BJ (cell line): ENCODE measurements at regions not wholly inside any gene's neighbourhood (a gene's known extent, or its start where the extent isn't known, plus 50 kb on each side); places are given as distances from the start of the nearest gene placed in this dataset.
"Not testable (repeated sequence)": the region's sequence is repeated elsewhere in the genome, so short reads cannot be mapped to it uniquely, and the experiment has no call there.

Experiments
- CTCF ChIA-PET: fragments of 350-600 bp; formaldehyde crosslinking; extraction: SDS; loops from one replicate; lab custom pipeline; 2021; ENCODE audit warnings: antibody characterized with exemption, inconsistent platforms; lab: Yijun Ruan, JAX
- POLR2A ChIA-PET: fragments of 300-600 bp; sonication (Branson Sonifier 250); formaldehyde crosslinking; extraction: SDS; loops from one replicate; lab custom pipeline; 2021; ENCODE audit warnings: antibody characterized with exemption; lab: Charles Lee
- DNase-seq: peaks from one replicate; pipeline ENCODE4 v3.0.0-alpha.2; 2011; ENCODE audit warnings: low read depth
- H3K27me3 ChIP-seq: 2 replicates; pipeline ENCODE4 v1.6.0; 2011; ENCODE audit warnings: low read length; ENCODE audit not compliant: control insufficient read depth, insufficient read depth
- H3K36me3 ChIP-seq: 2 replicates; pipeline ENCODE4 v1.5.1; 2011; ENCODE audit warnings: low read length; ENCODE audit not compliant: control insufficient read depth, insufficient read depth
- H3K4me3 ChIP-seq: 2 replicates; pipeline ENCODE4 v1.5.1; 2011; ENCODE audit warnings: low read depth, mild to moderate bottlenecking, control low read depth, low read length
- TF ChIP-seq, protein P1 (sequence below): IDR thresholded peaks from 2 replicates; pipeline ENCODE4 v1.5.1; 2011; ENCODE audit warnings: low read depth, mild to moderate bottlenecking, control low read depth, inconsistent platforms, low read length, moderate library complexity; ENCODE audit not compliant: insufficient read depth

DNA sequence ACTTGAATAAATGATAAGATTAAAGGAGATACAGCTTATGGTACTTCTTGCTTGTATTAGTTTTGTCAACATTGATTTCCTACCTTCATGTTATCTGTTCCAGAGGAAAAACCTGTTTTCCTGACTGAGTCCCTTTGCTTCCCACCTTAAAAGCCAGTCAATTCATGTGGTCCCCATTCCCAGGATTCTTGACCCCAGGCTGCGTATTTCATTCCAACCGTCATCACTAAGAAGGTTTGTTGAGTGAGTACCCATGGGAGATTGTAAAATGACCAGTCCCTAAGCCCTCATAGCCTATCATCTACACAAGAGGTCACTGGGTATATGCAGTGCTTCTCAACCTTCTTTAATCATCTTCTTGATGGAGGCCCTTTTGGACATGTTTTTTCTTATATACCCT is 52.2 kb downstream of the BEX3 start:
- no peak for DNase-seq
- ChIA-PET POLR2A (no interaction called here), CTCF (no interaction called here)
- H3K27me3 ChIP-seq: no peaks in the 10 kb centered on the region
- TF ChIP-seq, protein P1, sequence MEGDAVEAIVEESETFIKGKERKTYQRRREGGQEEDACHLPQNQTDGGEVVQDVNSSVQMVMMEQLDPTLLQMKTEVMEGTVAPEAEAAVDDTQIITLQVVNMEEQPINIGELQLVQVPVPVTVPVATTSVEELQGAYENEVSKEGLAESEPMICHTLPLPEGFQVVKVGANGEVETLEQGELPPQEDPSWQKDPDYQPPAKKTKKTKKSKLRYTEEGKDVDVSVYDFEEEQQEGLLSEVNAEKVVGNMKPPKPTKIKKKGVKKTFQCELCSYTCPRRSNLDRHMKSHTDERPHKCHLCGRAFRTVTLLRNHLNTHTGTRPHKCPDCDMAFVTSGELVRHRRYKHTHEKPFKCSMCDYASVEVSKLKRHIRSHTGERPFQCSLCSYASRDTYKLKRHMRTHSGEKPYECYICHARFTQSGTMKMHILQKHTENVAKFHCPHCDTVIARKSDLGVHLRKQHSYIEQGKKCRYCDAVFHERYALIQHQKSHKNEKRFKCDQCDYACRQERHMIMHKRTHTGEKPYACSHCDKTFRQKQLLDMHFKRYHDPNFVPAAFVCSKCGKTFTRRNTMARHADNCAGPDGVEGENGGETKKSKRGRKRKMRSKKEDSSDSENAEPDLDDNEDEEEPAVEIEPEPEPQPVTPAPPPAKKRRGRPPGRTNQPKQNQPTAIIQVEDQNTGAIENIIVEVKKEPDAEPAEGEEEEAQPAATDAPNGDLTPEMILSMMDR: no peak
- no peaks in the 10 kb centered on the region for H3K36me3 ChIP-seq
- no peak overlapping the region for H3K4me3 ChIP-seq

DNA sequence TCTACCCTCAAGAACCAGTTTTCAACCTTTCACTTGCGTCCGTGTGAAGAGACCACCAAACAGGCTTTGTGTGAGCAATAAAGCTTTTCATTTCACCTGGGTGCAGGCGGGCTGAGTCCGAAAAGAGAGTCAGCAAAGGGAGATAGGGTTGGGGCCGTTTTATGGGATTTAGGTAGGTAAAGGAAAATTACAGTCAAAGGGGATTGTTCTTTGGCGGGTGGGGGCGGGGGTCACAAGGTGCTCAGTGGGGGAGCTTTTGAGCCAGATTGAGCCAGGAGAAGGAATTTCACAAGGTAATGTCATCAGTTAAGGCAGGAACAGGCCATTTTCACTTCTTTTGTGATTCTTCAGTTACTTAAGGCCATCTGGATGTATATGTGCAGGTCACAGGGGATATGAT is 52.7 kb downstream of the BEX3 start:
- CTCF ChIA-PET, POLR2A ChIA-PET: not testable (repeated sequence)

DNA sequence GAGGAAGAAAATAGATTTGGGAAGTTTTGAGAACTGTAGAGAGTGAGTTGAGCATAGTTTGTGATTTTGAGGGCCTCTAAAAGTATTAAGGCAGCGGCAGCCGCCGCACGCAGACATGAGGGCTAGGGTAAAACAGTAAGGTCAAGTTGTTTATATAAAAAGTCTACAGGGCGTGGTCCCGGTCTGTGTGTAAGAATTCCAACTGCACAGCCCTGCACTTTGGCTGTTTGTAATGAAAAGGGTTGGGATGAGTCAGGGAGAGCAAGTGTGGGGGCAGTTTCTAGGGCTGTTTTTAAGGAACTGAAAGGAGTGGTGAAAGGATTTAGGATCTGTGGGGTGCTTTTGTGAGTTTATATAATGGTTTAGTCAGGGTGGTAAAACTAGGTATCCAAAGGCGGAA is 55.0 kb downstream of the BEX3 start:
- DNase-seq: no peak
- Histone ChIP-seq H3K4me3 (no peak overlapping the region), H3K27me3 (no peaks in the 10 kb centered on the region), H3K36me3 (no peaks in the 10 kb centered on the region)
- ChIA-PET CTCF (no interaction called here), POLR2A (no interaction called here)
- TF ChIP-seq, protein P1: no peak

More for the DNA sequence above, 52.7 kb downstream of the BEX3 start:
- not testable (repeated sequence) for H3K36me3 ChIP-seq, H3K27me3 ChIP-seq, H3K4me3 ChIP-seq, DNase-seq

DNA sequence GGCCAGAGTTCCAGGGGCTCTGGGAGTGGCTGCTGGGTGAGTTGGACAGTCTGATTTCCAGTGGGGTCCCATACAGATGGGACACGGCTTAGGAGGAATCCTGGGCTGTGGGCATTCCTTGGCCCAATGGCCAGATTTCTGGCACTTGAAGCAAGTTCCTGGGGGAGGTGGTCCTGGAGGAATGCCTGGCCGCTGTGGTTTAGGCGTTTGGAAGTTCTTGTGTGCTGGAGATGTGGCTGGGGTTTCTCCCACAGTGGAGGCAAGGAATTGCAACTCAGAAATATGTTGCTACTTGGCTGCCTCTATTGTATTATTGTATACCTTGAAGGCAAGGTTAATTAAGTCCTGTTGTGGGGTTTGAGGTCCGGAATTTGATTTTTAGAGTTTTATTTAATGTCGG is 56.5 kb downstream of the BEX3 start:
- H3K4me3 ChIP-seq, DNase-seq, CTCF ChIA-PET, H3K36me3 ChIP-seq, H3K27me3 ChIP-seq, POLR2A ChIA-PET: not testable (repeated sequence)

DNA sequence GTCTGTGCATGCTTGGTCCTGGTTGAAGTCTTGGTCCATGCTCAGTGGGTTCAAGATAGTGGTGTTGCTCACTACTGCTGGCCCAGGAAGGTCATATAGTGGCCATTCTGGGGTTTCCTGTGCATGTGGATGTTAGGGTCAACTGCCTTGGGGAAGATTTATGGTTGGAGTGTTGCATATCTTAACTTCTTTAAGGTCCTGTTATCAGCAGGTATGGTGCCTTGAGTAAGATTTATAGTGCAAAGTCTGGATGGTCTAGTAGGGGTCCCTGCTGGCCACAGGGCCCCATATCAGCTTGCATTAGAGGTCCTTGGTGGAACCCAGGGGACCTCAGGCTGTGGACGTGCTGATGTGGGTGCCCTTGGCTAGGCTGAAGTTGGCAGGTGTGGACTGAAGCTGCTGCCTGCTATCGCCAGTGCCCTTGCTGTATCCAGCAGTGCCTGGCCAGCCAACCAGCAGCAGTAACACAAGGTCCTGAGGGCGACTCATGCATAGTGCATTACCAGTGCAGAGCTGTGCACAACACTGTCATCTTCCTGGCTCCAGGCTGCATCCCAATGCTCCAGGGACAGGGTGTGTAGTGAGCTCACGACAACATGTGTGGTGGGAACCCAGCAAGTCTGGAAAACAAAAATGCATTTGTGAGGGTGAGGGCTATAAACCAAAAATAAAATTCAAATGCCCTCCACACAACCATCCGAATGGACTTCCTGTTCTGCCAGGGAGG is 61.0 kb downstream of the BEX3 start:
- ChIA-PET POLR2A (no interaction called here), CTCF (no interaction called here)
- DNase-seq: no peak
- Histone ChIP-seq H3K27me3 (no peaks in the 10 kb centered on the region), H3K4me3 (no peak overlapping the region), H3K36me3 (no peaks in the 10 kb centered on the region)
- TF ChIP-seq, protein P1: no peak

DNA sequence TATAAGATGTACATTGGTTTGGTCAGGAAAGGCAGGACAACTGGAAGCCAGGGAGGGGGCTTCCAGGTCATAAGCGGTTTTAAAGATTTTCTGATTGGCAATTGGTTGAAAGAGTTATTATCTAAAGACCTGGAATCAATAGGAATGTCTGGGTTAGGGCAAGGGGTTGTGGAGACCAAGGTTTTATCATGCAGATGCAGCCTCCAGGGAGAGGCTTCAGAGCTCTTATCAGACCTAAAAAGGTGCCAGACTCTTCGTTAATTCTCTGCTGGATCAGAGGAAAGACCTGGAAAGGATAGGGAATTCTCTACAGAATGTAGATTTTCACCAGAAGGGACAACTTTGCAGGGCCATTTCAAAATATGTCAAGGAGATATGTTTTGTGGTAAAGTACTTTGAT is 62.8 kb downstream of the BEX3 start:
- Histone ChIP-seq H3K4me3 (no peak overlapping the region), H3K36me3 (no peaks in the 10 kb centered on the region), H3K27me3 (no peaks in the 10 kb centered on the region)
- TF ChIP-seq, protein P1: no peak
- POLR2A ChIA-PET: no interaction called here
- CTCF ChIA-PET: no interaction called here
- DNase-seq: no peak
